Left ventricle myocardium inferior (tissue), 1 donor: ENCODE measurements at regions not wholly inside any gene's neighbourhood (a gene's known extent, or its start where the extent isn't known, plus 50 kb on each side); places are given as distances from the start of the nearest gene placed in this dataset.

Experiments
- DNase-seq: peaks from one replicate; pipeline ENCODE4 v3.0.0-alpha.2; 2020
- H3K27ac ChIP-seq: fragments of 200-600 bp; replicated peaks from 2 replicates; pipeline ENCODE4 v1.8.0; 2021
- H3K27me3 ChIP-seq: fragments of 200-600 bp; 2 replicates; pipeline ENCODE4 v1.8.0; 2021; ENCODE audit warnings: low read depth
- H3K36me3 ChIP-seq: fragments of 200-600 bp; 2 replicates; pipeline ENCODE4 v1.8.0; 2021
- H3K4me1 ChIP-seq: fragments of 200-600 bp; 2 replicates; pipeline ENCODE4 v1.8.0; 2021
- H3K4me3 ChIP-seq: fragments of 200-600 bp; 2 replicates; pipeline ENCODE4 v1.8.0; 2021; ENCODE audit warnings: mild to moderate bottlenecking, moderate library complexity
- H3K9me3 ChIP-seq: fragments of 200-600 bp; replicated peaks from 2 replicates; pipeline ENCODE4 v1.8.0; 2021
- CTCF ChIP-seq: fragments of 200-600 bp; IDR thresholded peaks from 2 replicates; pipeline ENCODE4 v1.8.0; 2021; ENCODE audit warnings: antibody characterized with exemption, mild to moderate bottlenecking, borderline replicate concordance
- intact Hi-C: fragments of 100-400 bp; cut with micrococcal nuclease; formaldehyde crosslinking; loops from one replicate; pipeline ENCODE4 v1.11.0; 2022
- donor health status: DM: no; HTN: yes; CAD: no; lungs with severe emphysema.

- no peak overlapping the region for H3K4me3 ChIP-seq
- no peak overlapping the region for H3K27ac ChIP-seq
- H3K27me3 ChIP-seq: no peaks in the 10 kb centered on the region
- no peak for TF ChIP-seq CTCF
- no peaks in the 10 kb centered on the region for H3K9me3 ChIP-seq
- DNase-seq: no peak
- H3K36me3 ChIP-seq: no peaks in the 10 kb centered on the region
- no peaks in the 10 kb centered on the region for H3K4me1 ChIP-seq
- intact Hi-C loops: no loop called here
Measured at GRCh38 chr5:86757824-86758223, 140.1 kb downstream of the COX7C start.

- intact Hi-C loops: no loop called here
- Histone ChIP-seq H3K36me3 (no peaks in the 10 kb centered on the region), H3K4me3 (no peak overlapping the region), H3K27me3 (no peaks in the 10 kb centered on the region), H3K27ac (no peak overlapping the region), H3K4me1 (no peaks in the 10 kb centered on the region), H3K9me3 (no peaks in the 10 kb centered on the region)
- DNase-seq: no peak
- no peak for TF ChIP-seq CTCF
Measured at GRCh38 chr5:86760661-86761060, 142.9 kb downstream of the COX7C start.

GRCh38 chr5:86763929-86764328 is 146.2 kb downstream of the COX7C start:
- H3K36me3 ChIP-seq: no peaks in the 10 kb centered on the region
- no peak for DNase-seq
- H3K4me1 ChIP-seq: no peaks in the 10 kb centered on the region
- no peak overlapping the region for H3K27ac ChIP-seq
- H3K27me3 ChIP-seq: no peaks in the 10 kb centered on the region
- no peak overlapping the region for H3K4me3 ChIP-seq
- no peak for TF ChIP-seq CTCF
- H3K9me3 ChIP-seq: peaks cover 8% of the 10 kb centered on the region
- intact Hi-C loops: no loop called here

GRCh38 chr5:86765778-86766502 is 148.2 kb downstream of the COX7C start:
- H3K9me3 ChIP-seq: peaks cover 15% of the 10 kb centered on the region
- TF ChIP-seq CTCF: no peak
- H3K4me3 ChIP-seq: no peak overlapping the region
- no peaks in the 10 kb centered on the region for H3K27me3 ChIP-seq
- H3K4me1 ChIP-seq: no peaks in the 10 kb centered on the region
- intact Hi-C loops: no loop called here
- no peaks in the 10 kb centered on the region for H3K36me3 ChIP-seq
- no peak overlapping the region for H3K27ac ChIP-seq
- DNase-seq: no peak

- no peaks in the 10 kb centered on the region for H3K36me3 ChIP-seq
- H3K4me1 ChIP-seq: no peaks in the 10 kb centered on the region
- no peaks in the 10 kb centered on the region for H3K27me3 ChIP-seq
- TF ChIP-seq CTCF: no peak
- intact Hi-C loops: no loop called here
- H3K4me3 ChIP-seq: no peak overlapping the region
- no peak overlapping the region for H3K27ac ChIP-seq
- peaks cover 26% of the 10 kb centered on the region for H3K9me3 ChIP-seq
- no peak for DNase-seq
Measured at GRCh38 chr5:86768699-86769202, 151.0 kb downstream of the COX7C start.
